ENCODE measurements at regions not wholly inside any gene's neighbourhood (a gene's known extent, or its start where the extent isn't known, plus 50 kb on each side); places are given as distances from the start of the nearest gene placed in this dataset.
"Not testable (repeated sequence)": the region's sequence is repeated elsewhere in the genome, so short reads cannot be mapped to it uniquely, and the experiment has no call there.

GRCh38 chr5:12242950-12243888, 339.0 kb upstream of the CTNND2 start:
- no peak for DNase-seq

- DNase-seq: no peak
Measured at GRCh38 chr5:12237837-12238575, 333.8 kb upstream of the CTNND2 start.

- no peak for DNase-seq
Measured at GRCh38 chr5:12230659-12231058, 326.4 kb upstream of the CTNND2 start.

GRCh38 chr5:12217039-12217438, 312.8 kb upstream of the CTNND2 start:
- no peak for DNase-seq

GRCh38 chr5:12214267-12215015, 310.2 kb upstream of the CTNND2 start:
- DNase-seq: no peak

GRCh38 chr5:12208366-12209100, 304.3 kb upstream of the CTNND2 start:
- no peak for DNase-seq

- no peak for DNase-seq
Measured at GRCh38 chr5:12204761-12205160, 300.5 kb upstream of the CTNND2 start.

GRCh38 chr5:12193536-12193935, 289.3 kb upstream of the CTNND2 start:
- no peak for DNase-seq

- DNase-seq: no peak
Measured at GRCh38 chr5:12183003-12183402, 278.8 kb upstream of the CTNND2 start.

- no peak for DNase-seq
Measured at GRCh38 chr5:12177851-12178250, 273.6 kb upstream of the CTNND2 start.

GRCh38 chr5:12177225-12177624, 273.0 kb upstream of the CTNND2 start:
- no peak for DNase-seq

GRCh38 chr5:12175914-12176585, 271.8 kb upstream of the CTNND2 start:
- DNase-seq: no peak

- no peak for DNase-seq
Measured at GRCh38 chr5:12174734-12175133, 270.5 kb upstream of the CTNND2 start.

- DNase-seq: no peak
Measured at GRCh38 chr5:12169536-12169935, 265.3 kb upstream of the CTNND2 start.

GRCh38 chr5:12162863-12163262, 258.6 kb upstream of the CTNND2 start:
- DNase-seq: no peak

GRCh38 chr5:12147513-12147912, 243.3 kb upstream of the CTNND2 start:
- no peak for DNase-seq

- no peak for DNase-seq
Measured at GRCh38 chr5:12141496-12141895, 237.2 kb upstream of the CTNND2 start.

GRCh38 chr5:12133520-12133919, 229.3 kb upstream of the CTNND2 start:
- no peak for DNase-seq

- DNase-seq: not testable (repeated sequence)
Measured at GRCh38 chr5:12131020-12131419, 226.8 kb upstream of the CTNND2 start.

- DNase-seq: no peak
Measured at GRCh38 chr5:12125895-12126294, 221.6 kb upstream of the CTNND2 start.

GRCh38 chr5:12119657-12120056, 215.4 kb upstream of the CTNND2 start:
- DNase-seq: no peak
